Renal cortex interstitium (tissue), 11 donors: ENCODE measurements at regions not wholly inside any gene's neighbourhood (a gene's known extent, or its start where the extent isn't known, plus 50 kb on each side); places are given as distances from the start of the nearest gene placed in this dataset.
A peak's percentile ranks its signal among the peaks of the same experiment; 100 is the strongest.
"Not testable (repeated sequence)": the region's sequence is repeated elsewhere in the genome, so short reads cannot be mapped to it uniquely, and the experiment has no call there.

ENCODE experiments used
- DNase-seq, 11 donors: peaks; one replicate each; pipeline ENCODE4 v3.0.0-alpha.2; 2013; ENCODE audit warnings: low read depth in 9 of 11, low spot score in 4 of 11; ENCODE audit errors: extremely low read depth in 1 of 11

DNA sequence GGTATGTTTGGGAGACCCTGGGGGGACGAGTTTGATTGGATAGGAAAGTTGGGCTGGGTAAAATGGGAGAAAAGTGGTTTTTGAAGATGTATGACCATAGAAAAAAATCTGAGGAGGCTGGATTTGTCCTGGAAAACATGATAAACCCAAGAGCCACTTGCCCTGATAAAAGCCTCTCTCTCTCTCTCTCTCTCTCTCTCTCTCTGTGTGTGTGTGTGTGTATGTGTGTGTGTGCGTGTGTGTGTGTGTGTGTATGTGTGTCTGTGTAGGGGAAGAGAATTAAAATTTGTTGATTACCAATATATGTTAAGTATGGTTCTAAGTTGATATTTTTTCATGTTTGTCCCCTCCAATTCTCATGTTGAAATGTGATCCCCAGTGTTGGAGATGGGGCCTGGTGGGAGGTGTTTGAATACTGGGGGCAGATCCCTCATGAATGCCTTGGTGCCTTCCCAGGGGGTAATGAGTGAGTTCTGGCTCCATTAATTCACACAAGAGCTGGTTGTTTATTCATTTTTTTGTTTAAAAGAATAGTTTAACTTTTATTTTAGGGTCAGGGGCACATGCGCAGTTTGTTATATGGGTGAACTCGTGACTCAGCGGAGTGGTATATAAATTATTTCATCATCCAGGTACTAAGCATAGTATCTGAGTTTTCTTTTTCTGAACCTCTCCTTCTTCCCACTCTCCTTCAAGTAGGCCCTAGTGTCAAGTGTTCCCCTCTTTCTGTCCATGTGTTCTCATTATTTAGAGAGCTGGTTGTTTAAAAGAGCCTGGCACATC lies 208.8 kb downstream of the TFAP2B start:
- no peak for DNase-seq

DNA sequence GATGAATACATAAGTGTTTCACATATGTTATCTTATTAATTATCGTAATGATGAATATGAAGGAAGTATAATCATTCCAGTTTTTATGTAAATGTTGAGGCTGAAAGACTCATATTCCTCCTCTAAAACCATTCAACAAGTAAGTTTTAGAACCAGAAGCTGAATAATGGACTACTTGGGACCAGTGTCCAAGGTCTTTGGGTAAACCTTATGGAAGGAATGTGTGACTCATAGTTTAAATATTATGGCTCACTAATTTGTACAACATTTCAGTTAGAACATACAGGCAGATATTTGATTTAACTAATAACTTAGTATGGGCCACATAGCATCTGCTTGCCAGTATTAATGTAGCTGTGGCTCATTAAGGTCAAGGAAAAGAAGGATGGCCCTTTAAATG lies 209.6 kb downstream of the TFAP2B start:
- DNase-seq: no peak

DNA sequence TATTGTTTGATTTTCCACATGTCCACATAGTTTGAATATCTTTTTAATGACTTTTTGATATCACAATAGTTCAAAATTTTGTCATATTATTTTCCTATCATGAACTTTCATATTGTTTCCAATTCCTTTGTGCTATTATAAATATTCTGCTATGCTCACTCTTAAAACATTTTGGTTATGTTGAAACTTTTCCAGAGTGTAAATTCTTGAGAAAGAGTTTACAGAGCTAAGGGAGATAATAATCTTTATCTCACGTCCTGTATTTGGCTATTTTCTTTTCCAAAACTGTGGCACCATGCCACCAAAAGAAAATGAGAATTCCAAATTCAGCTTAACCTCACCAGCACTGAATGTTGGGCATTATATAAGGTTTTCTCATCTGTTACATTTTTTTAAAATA lies 210.9 kb downstream of the TFAP2B start:
- DNase-seq: no peak

DNA sequence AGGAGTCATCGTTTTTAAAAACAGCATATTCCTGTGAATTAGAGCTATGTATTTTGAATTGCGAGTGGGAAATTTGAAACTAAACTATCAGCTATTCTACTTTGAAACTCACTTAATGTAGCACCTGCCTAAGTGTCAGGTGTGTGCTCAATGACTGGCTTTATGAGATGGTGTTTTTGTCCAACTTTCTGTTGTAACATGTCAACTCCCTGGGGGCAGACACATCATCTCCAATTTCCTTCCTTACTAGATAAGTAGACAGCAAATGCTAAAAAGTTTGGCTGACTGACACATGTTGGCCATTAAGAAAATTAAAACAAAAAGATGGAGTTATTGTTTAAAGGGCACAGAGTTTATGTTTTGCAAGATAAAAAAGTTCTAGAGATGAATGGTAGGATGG lies 226.9 kb downstream of the TFAP2B start:
- DNase-seq: no peak

DNA sequence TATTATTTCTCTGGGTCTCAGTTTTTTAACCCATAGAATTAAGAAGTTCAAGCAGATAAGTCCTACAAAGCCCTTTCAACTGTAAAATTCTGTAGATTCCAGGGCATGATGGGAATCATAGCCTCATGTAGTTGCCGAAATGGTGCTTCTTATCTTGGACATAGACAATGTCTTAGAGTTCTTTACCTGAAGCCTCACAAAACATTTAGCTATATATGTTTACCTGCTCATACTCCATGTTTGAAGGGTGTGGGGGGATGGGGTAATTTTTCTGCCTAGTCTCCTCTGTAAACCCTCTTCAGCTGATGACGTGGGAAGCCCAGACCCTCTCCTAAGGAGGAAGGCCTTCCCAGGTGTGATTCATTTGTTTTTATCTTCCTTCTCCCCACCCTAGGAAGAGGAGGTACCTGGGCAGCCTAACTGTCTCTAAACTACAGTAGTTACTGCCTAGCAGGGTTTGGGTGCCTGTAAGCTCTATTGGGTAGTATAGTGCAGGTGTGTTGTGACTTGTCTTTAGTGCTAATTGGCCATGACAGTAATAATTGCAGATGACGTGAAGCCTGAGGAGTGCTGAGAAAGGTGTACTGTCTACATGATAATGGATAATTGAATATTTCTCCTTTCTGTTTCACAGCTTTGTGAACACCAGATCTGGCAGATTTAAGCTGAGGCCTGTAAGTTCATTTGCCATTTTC lies 230.8 kb downstream of the TFAP2B start:
- no peak for DNase-seq

DNA sequence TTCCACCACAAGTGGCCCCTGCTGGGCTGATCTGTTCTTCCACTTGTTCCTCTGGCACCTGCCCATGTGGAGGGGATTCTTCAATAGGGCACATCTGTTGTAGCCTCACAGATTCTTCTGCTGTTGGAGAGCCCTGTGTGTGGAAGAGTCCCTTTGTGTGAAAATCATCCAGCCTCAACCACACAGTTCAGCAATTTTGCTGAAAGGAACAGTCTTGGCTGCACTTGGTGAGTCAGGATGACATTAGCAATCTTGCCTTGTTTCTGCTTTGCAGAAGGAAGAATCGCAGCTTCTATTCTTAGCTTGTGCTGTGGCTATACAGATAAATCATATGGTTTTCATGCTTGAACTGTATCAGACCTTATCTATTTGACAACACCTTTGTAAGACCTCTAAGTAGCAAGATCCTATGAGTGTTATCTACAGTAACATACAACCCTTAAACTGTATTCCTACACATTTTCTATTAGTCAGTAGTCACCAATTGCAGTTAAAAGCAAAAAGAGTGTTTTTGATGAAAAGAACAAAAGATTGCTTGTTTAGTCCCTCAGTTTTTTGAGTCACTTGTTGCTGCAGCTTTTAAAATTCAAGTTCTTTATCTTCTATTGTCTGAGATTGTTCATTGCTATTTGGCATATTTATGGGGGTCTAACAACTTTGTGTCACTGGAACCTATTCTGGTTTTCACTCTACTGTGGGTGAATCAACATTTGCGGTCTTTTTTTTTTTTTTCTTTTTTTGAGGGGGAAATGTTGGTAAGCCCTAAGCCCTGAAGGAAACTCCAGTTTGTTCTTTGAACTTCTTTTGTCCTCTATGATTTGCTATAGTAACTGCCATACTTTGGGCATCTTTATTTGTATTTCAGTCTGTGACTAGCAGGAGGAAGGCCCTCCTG lies 231.6 kb downstream of the TFAP2B start:
- DNase-seq: no peak

DNA sequence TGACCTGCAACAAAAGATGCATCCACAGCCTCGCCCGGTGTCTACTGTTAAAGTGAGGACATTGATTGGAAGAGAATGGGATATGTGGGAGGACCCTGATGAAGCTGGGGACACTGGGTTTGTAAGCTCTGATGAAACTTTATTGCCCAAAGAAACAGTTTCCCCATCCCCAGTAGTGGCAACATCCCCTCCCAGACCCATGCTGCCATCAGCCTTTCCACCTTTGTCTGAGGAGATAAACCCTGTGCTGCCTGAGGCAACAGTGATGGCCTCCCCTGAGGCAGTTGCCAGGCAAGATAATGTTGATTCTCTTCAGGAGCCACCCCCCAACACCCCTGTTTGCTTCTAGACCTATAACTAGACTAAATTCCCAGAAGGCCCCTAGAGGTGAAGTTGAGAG lies 234.0 kb downstream of the TFAP2B start:
- DNase-seq: not testable (repeated sequence)

DNA sequence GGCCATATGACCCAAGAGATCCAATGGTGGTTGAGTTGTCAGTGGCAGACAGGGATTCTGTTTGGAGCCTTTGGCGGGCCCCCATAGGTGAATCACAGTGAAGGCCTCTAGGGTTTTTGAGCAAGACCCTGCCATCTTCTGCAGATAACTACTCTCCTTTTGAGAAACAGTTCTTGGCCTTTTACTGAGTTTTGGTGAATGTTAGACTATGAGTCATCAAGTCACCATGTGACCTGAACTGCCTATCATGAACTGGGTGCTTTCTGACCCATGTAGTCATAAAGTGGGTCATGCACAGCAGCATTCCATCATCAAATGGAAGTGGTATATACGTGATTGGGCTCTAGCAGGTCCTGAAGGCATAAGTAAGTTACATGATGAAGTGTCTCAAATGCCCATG lies 236.6 kb downstream of the TFAP2B start:
- not testable (repeated sequence) for DNase-seq

DNA sequence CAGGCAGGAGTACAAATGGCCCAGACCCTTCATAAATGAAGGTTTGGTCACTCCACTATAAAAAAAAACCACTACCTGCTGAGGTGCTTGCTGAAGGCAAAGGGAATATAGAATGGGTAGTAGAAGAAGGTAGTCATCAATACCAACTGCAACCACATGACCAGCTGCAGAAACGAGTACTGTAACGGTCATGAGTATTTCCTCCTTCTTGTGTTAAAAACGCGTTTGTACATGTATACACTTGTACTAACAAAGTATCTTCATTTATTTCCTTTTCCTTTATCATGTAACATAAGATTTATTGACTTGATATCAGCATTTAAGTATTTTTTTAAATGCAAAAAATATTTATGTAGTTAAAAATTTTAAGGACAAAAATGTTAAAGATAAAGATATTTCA lies 238.6 kb downstream of the TFAP2B start:
- no peak for DNase-seq

DNA sequence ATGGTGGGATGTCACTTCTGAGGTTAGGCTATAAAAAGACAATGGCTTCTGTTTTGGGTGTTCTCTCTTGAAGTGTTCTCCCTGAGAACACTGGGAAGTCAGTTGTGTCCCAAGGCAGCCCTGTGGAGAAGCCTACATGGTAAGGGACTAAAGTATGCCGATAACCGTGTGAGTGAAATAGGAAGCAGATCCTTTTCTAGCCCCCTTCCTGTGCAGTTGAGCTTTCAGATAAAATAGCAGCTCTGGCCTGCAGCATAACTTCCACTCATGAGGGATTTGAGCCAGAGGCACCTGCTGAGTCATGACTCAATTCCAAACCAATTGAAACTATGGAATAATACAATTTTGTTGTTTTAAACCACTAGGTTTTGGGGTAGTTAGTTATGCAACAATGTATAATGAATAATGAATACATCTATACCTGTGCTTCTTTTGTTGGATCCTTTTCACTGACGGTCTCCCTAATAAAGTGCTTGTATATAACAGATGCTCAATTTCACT lies 241.6 kb downstream of the TFAP2B start:
- no peak for DNase-seq

DNA sequence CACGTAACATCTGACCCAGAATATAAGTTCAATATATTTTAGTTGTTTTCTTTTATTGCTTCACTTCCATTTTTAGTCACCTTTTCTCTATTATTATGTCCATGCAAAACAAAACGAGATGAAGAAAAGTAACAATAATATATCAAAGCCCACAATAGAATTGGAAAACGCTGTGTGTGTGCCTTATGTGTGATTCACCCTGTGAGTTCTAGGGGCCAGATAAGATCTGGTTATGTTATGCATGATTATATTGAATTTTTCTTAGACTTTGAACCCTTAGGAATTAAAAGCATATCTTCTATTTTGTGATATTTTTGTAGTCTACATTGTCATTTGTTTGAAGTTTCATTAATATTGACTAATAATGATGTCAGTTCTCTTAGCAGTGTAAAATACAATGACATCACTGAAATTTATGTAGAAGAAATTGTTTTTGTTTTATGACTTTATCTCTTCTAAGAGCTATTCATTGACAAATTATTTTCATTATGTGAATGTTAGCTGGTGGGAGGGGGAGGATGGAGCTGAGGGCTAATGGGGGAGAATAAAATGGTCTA lies 243.6 kb downstream of the TFAP2B start:
- no peak for DNase-seq

DNA sequence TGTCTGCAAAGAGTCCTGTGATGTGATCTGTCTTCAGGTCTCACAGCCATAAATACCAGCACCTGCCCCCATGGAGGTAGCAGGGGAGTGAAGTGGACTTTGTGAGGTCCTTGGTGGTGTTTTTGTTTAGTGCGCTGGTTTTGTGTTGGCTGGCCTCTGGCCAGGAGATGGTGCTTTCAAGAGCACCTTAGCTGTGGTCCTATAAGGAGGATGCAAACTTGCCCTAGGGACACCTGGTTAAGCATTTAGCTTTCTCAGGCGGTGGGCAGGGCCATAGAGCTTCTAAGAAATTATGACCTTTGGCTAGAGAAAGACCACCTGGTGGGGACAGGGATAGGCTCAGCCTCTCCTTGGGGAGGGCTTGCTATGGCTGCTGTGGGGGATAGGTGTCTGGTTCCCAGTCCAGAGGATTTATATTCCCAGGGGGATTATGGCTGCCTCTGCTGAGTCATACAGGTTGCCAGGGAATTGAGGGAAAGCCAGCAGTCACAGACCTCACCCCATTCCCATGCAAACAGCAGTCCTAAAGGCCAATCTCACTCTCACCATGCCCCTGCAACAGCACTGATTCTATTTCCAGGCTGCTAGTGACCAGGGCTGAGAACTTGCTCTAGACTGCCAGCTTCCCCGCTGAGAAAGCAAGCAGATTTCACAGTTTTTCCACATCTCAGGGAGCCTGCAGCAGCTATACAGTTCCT lies 259.3 kb downstream of the TFAP2B start:
- no peak for DNase-seq

DNA sequence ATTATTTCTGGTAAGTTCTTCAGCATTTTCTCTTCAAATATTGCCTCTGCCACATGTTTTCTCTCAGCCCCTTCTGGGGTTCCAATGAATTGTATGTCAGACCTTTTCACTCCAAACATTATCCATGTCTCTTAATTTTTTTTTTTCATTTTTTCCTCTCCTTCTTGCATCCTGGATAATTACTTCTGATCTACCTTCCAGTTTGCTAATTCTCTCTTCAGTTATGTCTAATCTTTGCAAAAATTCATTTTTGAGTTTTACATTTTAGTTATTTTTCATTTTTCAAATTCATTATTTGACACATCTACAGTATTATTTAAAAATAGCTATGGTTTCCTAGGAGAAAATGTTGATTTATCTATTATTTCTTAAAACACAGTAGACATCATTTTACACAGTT lies 271.7 kb downstream of the TFAP2B start:
- DNase-seq: no peak

DNA sequence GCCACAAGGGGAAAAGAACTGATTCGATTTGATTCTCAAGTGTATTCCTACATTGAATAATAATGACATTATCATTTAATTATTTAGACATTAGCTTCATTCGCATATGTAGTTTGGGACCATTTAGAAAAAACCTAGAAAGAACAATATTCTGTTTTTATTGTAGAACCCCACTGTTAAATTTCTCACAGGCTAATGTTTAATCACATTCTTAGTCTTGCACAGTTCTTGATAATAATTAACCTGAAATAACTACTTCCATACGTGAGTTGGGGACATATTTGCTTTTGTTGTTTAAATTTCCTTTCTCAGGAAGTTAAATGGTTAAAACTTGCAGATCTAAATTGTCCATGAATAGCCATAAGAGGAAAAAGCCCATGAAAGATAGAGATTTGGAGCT lies 275.2 kb downstream of the TFAP2B start:
- peak in 1 of 11 donors; percentile 34 for DNase-seq

DNA sequence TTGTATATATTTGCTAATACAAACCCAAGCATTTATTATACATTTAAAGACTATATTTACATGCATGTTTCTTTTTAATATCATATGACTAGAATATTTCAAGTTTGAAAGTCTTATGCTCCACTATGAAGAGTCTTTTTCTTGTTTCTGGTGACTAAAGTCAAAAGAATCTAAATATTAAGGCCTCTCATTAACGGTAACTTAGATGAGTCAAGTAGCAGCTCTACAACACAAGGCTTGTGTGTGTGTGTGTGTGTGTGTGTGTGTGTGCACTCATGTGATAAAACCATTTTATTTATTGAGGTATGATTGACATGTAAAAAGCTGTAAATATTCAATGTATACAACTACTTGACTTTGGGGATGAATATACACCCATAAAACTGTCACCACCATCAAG lies 275.6 kb downstream of the TFAP2B start:
- DNase-seq: no peak

DNA sequence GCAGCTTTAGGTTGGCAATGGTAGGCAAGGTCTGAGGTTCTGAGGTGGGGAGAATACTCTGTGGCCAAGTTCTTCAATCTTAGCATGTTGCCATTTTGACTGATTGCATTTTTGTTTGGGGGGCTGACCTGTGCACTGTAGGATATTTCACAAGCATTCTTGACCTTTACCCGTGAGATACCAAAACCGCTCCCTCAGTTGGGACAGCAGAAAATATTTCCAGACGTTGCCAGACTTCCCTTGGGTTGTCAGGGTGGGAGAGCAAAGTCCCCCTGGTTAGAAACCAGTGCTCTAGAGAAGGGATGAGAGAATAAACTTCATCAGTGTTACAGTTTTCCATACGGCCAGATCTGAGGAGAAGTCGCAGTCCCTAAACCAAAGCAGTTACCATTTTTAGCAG lies 279.6 kb downstream of the TFAP2B start:
- DNase-seq: no peak

DNA sequence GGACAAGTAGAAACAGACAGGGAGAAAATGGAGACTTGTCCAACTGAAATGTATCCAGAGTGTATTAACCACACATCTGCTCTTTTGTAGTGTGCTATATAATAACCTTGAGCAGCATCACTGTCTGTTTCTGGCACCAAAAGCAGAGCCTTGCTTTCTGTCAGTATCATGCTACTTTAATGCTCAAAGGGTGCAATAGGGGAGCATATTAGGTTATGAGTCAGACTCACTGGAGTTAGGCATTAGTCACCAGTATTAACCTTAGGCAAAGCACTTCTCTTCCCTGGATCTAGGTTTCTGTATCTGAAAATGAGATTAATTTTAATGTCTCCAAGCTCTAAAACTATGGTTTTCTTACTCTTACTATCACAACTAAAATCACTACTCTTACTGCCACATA lies 280.1 kb downstream of the TFAP2B start:
- DNase-seq: no peak

DNA sequence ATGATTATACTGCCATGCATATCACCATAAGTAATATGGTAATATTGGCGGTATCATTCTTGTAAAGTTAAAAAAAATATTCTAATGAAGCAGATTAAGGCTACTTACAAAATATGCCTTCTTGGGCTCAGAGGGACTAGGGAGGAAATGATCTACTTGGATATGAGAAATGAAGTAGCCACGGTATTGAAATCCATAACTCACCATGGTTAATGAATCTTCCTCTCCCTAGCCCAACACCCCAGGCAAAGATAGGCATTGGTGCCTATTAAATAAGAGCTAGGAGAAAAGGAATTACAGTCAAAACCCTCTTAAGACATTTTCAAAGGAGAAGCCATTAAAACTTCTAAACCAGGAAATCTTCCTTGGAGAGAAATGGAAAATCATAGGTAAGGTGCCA lies 280.5 kb downstream of the TFAP2B start:
- DNase-seq: no peak

DNA sequence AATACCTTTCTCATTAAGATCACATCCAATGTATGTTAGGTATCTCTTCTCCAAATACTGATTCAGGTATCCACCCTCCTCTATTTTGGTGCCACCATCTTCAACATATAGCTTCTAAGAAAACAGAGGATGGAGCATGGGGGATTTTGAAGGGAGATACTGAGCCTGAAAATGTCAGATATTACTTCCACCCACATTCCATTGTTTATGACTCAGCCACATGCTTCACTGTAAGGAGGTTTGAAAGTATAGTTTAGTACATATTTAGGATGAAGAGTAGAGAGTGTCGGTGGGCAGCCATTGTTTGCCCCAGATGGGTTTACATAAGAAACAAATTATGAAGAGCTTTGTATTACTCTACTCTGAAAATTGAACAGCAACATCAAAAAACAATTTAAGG lies 286.7 kb downstream of the TFAP2B start:
- no peak for DNase-seq
